ENCODE measurements at regions not wholly inside any gene's neighbourhood (a gene's known extent, or its start where the extent isn't known, plus 50 kb on each side); places are given as distances from the start of the nearest gene placed in this dataset.

GRCh38 chrX:138890491-138890890, 179.0 kb upstream of the FGF13 start:
- TF ChIP-seq REST (IDR thresholded peaks at IDR 0.05) (no peak), CTCF (IDR thresholded peaks at IDR 0.05; ENCODE audit: low read depth, low read length, missing input control) (no peak), YY1 (IDR thresholded peaks at IDR 0.05) (no peak), MAX (IDR thresholded peaks at IDR 0.05) (no peak), ATF3 (IDR thresholded peaks at IDR 0.05) (no peak), GABPA (IDR thresholded peaks at IDR 0.05 in 1 of 2, conservative IDR thresholded peaks at IDR 0.05 in 1 of 2) (no peak), RAD21 (IDR thresholded peaks at IDR 0.05) (no peak), TAF1 (conservative IDR thresholded peaks at IDR 0.05) (no peak), EGR1 (IDR thresholded peaks at IDR 0.05; ENCODE audit: low read depth in 2 of 2) (no peak), JUND (IDR thresholded peaks at IDR 0.05) (no peak), ZBTB33 (IDR thresholded peaks at IDR 0.05) (no peak), HNF4A (conservative IDR thresholded peaks at IDR 0.05) (no peak), RXRA (IDR thresholded peaks at IDR 0.05) (no peak)
